Neural progenitor cell (in vitro differentiated cells): ENCODE measurements at regions not wholly inside any gene's neighbourhood (a gene's known extent, or its start where the extent isn't known, plus 50 kb on each side); places are given as distances from the start of the nearest gene placed in this dataset.

ENCODE experiments used
- DNase-seq: peaks from one replicate; pipeline ENCODE4 v3.0.0-alpha.2; 2016; ENCODE audit warnings: low spot score
- H2AFZ ChIP-seq: fragments of 200-600 bp; sonication (generic); replicated peaks from 2 replicates; pipeline ENCODE4 v1.6.1; 2016; ENCODE audit warnings: antibody characterized with exemption
- H3F3A ChIP-seq: fragments of 200-600 bp; sonication (generic); 2 replicates; pipeline ENCODE4 v1.6.1; 2016; ENCODE audit warnings: antibody characterized with exemption, low read depth
- H3K27ac ChIP-seq: fragments of 200-600 bp; sonication (generic); 2 replicates; pipeline ENCODE4 v1.5.1; 2016; ENCODE audit warnings: mild to moderate bottlenecking
- H3K27me3 ChIP-seq: fragments of 200-600 bp; sonication (generic); 2 replicates; pipeline ENCODE4 v1.6.1; 2016; ENCODE audit warnings: mild to moderate bottlenecking, moderate library complexity
- H3K36me3 ChIP-seq: fragments of 200-600 bp; sonication (generic); 2 replicates; pipeline ENCODE4 v1.5.1; 2016
- H3K4me1 ChIP-seq: fragments of 200-600 bp; sonication (generic); 2 replicates; pipeline ENCODE4 v1.6.1; 2016; ENCODE audit warnings: mixed run types
- H3K4me2 ChIP-seq: fragments of 200-600 bp; sonication (generic); 2 replicates; pipeline ENCODE4 v1.6.1; 2016
- H3K4me3 ChIP-seq: fragments of 200-600 bp; sonication (generic); 2 replicates; pipeline ENCODE4 v1.5.1; 2016
- H3K79me2 ChIP-seq: fragments of 200-600 bp; sonication (generic); 2 replicates; pipeline ENCODE4 v1.6.1; 2016; ENCODE audit warnings: low read depth
- H3K9ac ChIP-seq: fragments of 200-600 bp; sonication (generic); 2 replicates; pipeline ENCODE4 v1.6.1; 2016
- H3K9me3 ChIP-seq: fragments of 200-600 bp; sonication (generic); 2 replicates; pipeline ENCODE4 v1.5.1; 2016; ENCODE audit warnings: low read depth
- H4K20me1 ChIP-seq: fragments of 200-600 bp; sonication (generic); 2 replicates; pipeline ENCODE4 v1.6.1; 2016; ENCODE audit warnings: low read depth
- H3K27ac Mint-ChIP-seq: 3 replicates; pipeline ENCODE4 v1.8.0; 2021; ENCODE audit warnings: mixed read lengths
- H3K27me3 Mint-ChIP-seq: 2 replicates; pipeline ENCODE4 v1.8.0; 2022; ENCODE audit warnings: low read depth, mild to moderate bottlenecking, inconsistent platforms, moderate library complexity, mixed read lengths; ENCODE audit not compliant: insufficient read depth
- H3K36me3 Mint-ChIP-seq: 3 replicates; pipeline ENCODE4 v1.8.0; 2021; ENCODE audit warnings: mixed read lengths
- H3K4me1 Mint-ChIP-seq: 3 replicates; pipeline ENCODE4 v1.8.0; 2021; ENCODE audit warnings: mixed read lengths
- H3K4me3 Mint-ChIP-seq: 3 replicates; pipeline ENCODE4 v1.8.0; 2021; ENCODE audit warnings: mild to moderate bottlenecking, moderate library complexity, mixed read lengths
- H3K9me3 Mint-ChIP-seq: 3 replicates; pipeline ENCODE4 v1.8.0; 2020; ENCODE audit warnings: mixed read lengths
- CTCF ChIP-seq: fragments of 200-600 bp; sonication (generic); IDR thresholded peaks from 2 replicates; pipeline ENCODE4 v1.5.1; 2017; ENCODE audit warnings: antibody characterized with exemption, mild to moderate bottlenecking
- EZH2 ChIP-seq: fragments of 200-600 bp; sonication (generic); IDR thresholded peaks from 2 replicates; pipeline ENCODE4 v1.6.1; 2017; ENCODE audit warnings: antibody characterized with exemption, mild to moderate bottlenecking, moderate library complexity
- EZH2phosphoT487 ChIP-seq: fragments of 200-600 bp; sonication (generic); IDR thresholded peaks from 2 replicates; pipeline ENCODE4 v1.6.1; 2017; ENCODE audit warnings: antibody characterized with exemption

GRCh38 chr15:46647046-46647445, 1012.2 kb downstream of the SQOR start:
- no peak for TF ChIP-seq EZH2phosphoT487
- no peak for TF ChIP-seq EZH2
- no peak for TF ChIP-seq CTCF
- Histone ChIP-seq H3K36me3 (no peaks in the 10 kb centered on the region), H3K27me3 (no peaks in the 10 kb centered on the region), H2AFZ (no peak overlapping the region), H3F3A (no peaks in the 10 kb centered on the region), H3K4me2 (no peak overlapping the region), H3K4me1 (peaks cover 5% of the 10 kb centered on the region), H3K27ac (no peak overlapping the region), H3K9ac (no peak overlapping the region), H3K9me3 (no peaks in the 10 kb centered on the region), H3K79me2 (no peaks in the 10 kb centered on the region), H3K4me3 (no peak overlapping the region), H4K20me1 (no peaks in the 10 kb centered on the region)
- H3K36me3 Mint-ChIP-seq: no peaks in the 10 kb centered on the region
- peaks cover 3% of the 10 kb centered on the region for H3K27me3 Mint-ChIP-seq
- H3K4me3 Mint-ChIP-seq: no peak overlapping the region
- no peaks in the 10 kb centered on the region for H3K9me3 Mint-ChIP-seq
- DNase-seq: no peak
- peaks cover 3% of the 10 kb centered on the region for H3K4me1 Mint-ChIP-seq
- no peak overlapping the region for H3K27ac Mint-ChIP-seq

- H3K4me3 Mint-ChIP-seq: no peak overlapping the region
- H3K36me3 Mint-ChIP-seq: no peaks in the 10 kb centered on the region
- Histone ChIP-seq H3K4me1 (peaks cover 29% of the 10 kb centered on the region), H3F3A (no peaks in the 10 kb centered on the region), H3K4me2 (no peak overlapping the region), H3K9me3 (no peaks in the 10 kb centered on the region), H3K27me3 (no peaks in the 10 kb centered on the region), H2AFZ (no peak overlapping the region), H3K27ac (no peak overlapping the region), H3K4me3 (no peak overlapping the region), H3K36me3 (no peaks in the 10 kb centered on the region), H4K20me1 (no peaks in the 10 kb centered on the region), H3K9ac (no peak overlapping the region), H3K79me2 (no peaks in the 10 kb centered on the region)
- peak; percentile 58 for DNase-seq
- H3K9me3 Mint-ChIP-seq: no peaks in the 10 kb centered on the region
- no peak for TF ChIP-seq EZH2phosphoT487
- no peak for TF ChIP-seq CTCF
- no peak for TF ChIP-seq EZH2
- H3K27ac Mint-ChIP-seq: no peak overlapping the region
- peaks cover 8% of the 10 kb centered on the region for H3K4me1 Mint-ChIP-seq
- peaks cover 3% of the 10 kb centered on the region for H3K27me3 Mint-ChIP-seq
Observed at GRCh38 chr15:46652266-46652665, 1017.4 kb downstream of the SQOR start.

- TF ChIP-seq CTCF (no peak), EZH2 (no peak), EZH2phosphoT487 (no peak)
- Histone ChIP-seq H3K36me3 (no peaks in the 10 kb centered on the region), H3K9ac (no peak overlapping the region), H3K27ac (no peak overlapping the region), H3K79me2 (no peaks in the 10 kb centered on the region), H4K20me1 (no peaks in the 10 kb centered on the region), H3K4me3 (no peak overlapping the region), H3K9me3 (no peaks in the 10 kb centered on the region), H3K4me1 (peaks cover 30% of the 10 kb centered on the region), H3K4me2 (no peak overlapping the region), H2AFZ (no peak overlapping the region), H3K27me3 (no peaks in the 10 kb centered on the region), H3F3A (no peaks in the 10 kb centered on the region)
- no peak for DNase-seq
- no peaks in the 10 kb centered on the region for H3K9me3 Mint-ChIP-seq
- H3K4me1 Mint-ChIP-seq: peaks cover 8% of the 10 kb centered on the region
- no peak overlapping the region for H3K27ac Mint-ChIP-seq
- H3K4me3 Mint-ChIP-seq: no peak overlapping the region
- peaks cover 5% of the 10 kb centered on the region for H3K27me3 Mint-ChIP-seq
- no peaks in the 10 kb centered on the region for H3K36me3 Mint-ChIP-seq
Observed at GRCh38 chr15:46654993-46655392, 1020.2 kb downstream of the SQOR start.
